Endothelial cell of umbilical vein (primary cell): ENCODE measurements at regions not wholly inside any gene's neighbourhood (a gene's known extent, or its start where the extent isn't known, plus 50 kb on each side); places are given as distances from the start of the nearest gene placed in this dataset.

ENCODE experiments used
- BruUV-seq: library from RNA; stranded (reverse); fragments of 400-500 nt; replicated peaks from 2 replicates; lab custom pipeline; 2021; lab: Mats Ljungman, UMichigan
- CTCF ChIA-PET: fragments of 300-600, 350-600 bp; sonication (Branson Sonifier 250); formaldehyde crosslinking; loops from one replicate; lab custom pipeline; 2021; ENCODE audit warnings: antibody characterized with exemption, inconsistent platforms; lab: Charles Lee
- POLR2A ChIA-PET: fragments of 300-600, 350-600 bp; sonication (Branson Sonifier 250); formaldehyde crosslinking; loops from one replicate; lab custom pipeline; 2021; ENCODE audit warnings: antibody characterized with exemption, inconsistent platforms; lab: Charles Lee
- DNase-seq: peaks from one replicate; pipeline ENCODE4 v3.0.0-alpha.2; 2011; ENCODE audit warnings: low read depth, low spot score
- FAIRE-seq: peaks from 2 replicates; lab custom pipeline; 2011; peaks lifted over from hg19 to GRCh38; lab: Jason Lieb, UNC
- H2AFZ ChIP-seq: 2 replicates; pipeline ENCODE4 v1.6.0; 2012; ENCODE audit warnings: low read depth, low read length, control low read depth, inconsistent platforms
- H3K27ac ChIP-seq: 2 replicates; pipeline ENCODE4 v1.5.1; 2011; ENCODE audit warnings: low read depth, mild to moderate bottlenecking, control low read depth, low read length, moderate library complexity; ENCODE audit not compliant: insufficient read depth
- H3K27me3 ChIP-seq, 2 experiments: 2 replicates each; pipeline versions ENCODE4 v1.6.0 to v1.6.1; 2011; ENCODE audit warnings: low read length in 2 of 2, mixed read lengths in 1 of 2; ENCODE audit not compliant: control insufficient read depth in 2 of 2, insufficient read depth in 2 of 2
- H3K36me3 ChIP-seq, 2 experiments: 2 replicates in 1 of 2; 3 replicates in 1 of 2; pipeline ENCODE4 v1.5.1; 2011; ENCODE audit warnings: low read length in 2 of 2, mild to moderate bottlenecking in 1 of 2, moderate library complexity in 1 of 2; ENCODE audit not compliant: control insufficient read depth in 2 of 2, insufficient read depth in 2 of 2; ENCODE audit errors: extremely low read depth in 1 of 2
- H3K4me1 ChIP-seq: 3 replicates; pipeline ENCODE4 v1.5.1; 2011; ENCODE audit warnings: mild to moderate bottlenecking, low read length; ENCODE audit not compliant: control insufficient read depth, insufficient read depth; ENCODE audit errors: extremely low read depth
- H3K4me2 ChIP-seq: 2 replicates; pipeline ENCODE4 v1.6.1; 2011; ENCODE audit warnings: low read length, control low read depth, mixed read lengths; ENCODE audit not compliant: insufficient read depth
- H3K4me3 ChIP-seq, 3 experiments: fragments of 200-600 bp in 1 of 3; sonication (generic), shearing (Covaris generic) in 1 of 3; replicated peaks in 1 of 3; 2 replicates each; pipeline ENCODE4 v1.5.1; 2011 to 2016; ENCODE audit warnings: control low read depth in 3 of 3, low read length in 3 of 3, mild to moderate bottlenecking in 2 of 3, inconsistent platforms in 1 of 3, low read depth in 1 of 3, moderate library complexity in 1 of 3; ENCODE audit not compliant: insufficient read depth in 1 of 3
- H3K79me2 ChIP-seq: 2 replicates; pipeline ENCODE4 v1.6.0; 2012; ENCODE audit warnings: low read length, inconsistent platforms; ENCODE audit not compliant: control insufficient read depth, insufficient read depth
- H3K9ac ChIP-seq: replicated peaks from 2 replicates; pipeline ENCODE3; 2011; ENCODE audit warnings: low read length, control low read depth; ENCODE audit not compliant: insufficient read depth; ENCODE audit errors: extremely low read depth
- H3K9me1 ChIP-seq: replicated peaks from 3 replicates; pipeline ENCODE4 v1.6.0; 2011; ENCODE audit warnings: mild to moderate bottlenecking, low read length; ENCODE audit not compliant: control insufficient read depth, insufficient read depth; ENCODE audit errors: extremely low read depth
- H3K9me3 ChIP-seq: replicated peaks from 2 replicates; pipeline ENCODE4 v1.5.1; 2012; ENCODE audit warnings: low read length, inconsistent platforms; ENCODE audit not compliant: control insufficient read depth, insufficient read depth
- H4K20me1 ChIP-seq: replicated peaks from 2 replicates; pipeline ENCODE3; 2011; ENCODE audit warnings: mild to moderate bottlenecking, low read length; ENCODE audit not compliant: control insufficient read depth, insufficient read depth; ENCODE audit errors: extremely low read depth
- CTCF ChIP-seq, 2 donors: IDR thresholded peaks; 1 replicate in 1 of 2; 2 replicates in 1 of 2; pipeline ENCODE4 v1.5.1; 2011; ENCODE audit warnings: low read length in 2 of 2, mild to moderate bottlenecking in 2 of 2, moderate library complexity in 2 of 2, control low read depth in 1 of 2, inconsistent platforms in 1 of 2, low read depth in 1 of 2; ENCODE audit not compliant: insufficient read depth in 1 of 2; ENCODE audit errors: extremely low read depth in 1 of 2
- EZH2 ChIP-seq: IDR thresholded peaks from 2 replicates; pipeline ENCODE4 v1.6.1; 2012; ENCODE audit warnings: borderline replicate concordance, low read depth, mild to moderate bottlenecking, moderate library complexity, low read length, inconsistent platforms; ENCODE audit not compliant: severe bottlenecking
- FOS ChIP-seq: IDR thresholded peaks from 2 replicates; pipeline ENCODE4 v1.6.1; 2011; ENCODE audit warnings: mild to moderate bottlenecking, low read length, moderate library complexity, borderline replicate concordance; ENCODE audit not compliant: insufficient read depth
- GATA2 ChIP-seq: IDR thresholded peaks from 2 replicates; pipeline ENCODE4 v1.7.0; 2011; ENCODE audit warnings: low read depth, mild to moderate bottlenecking, moderate library complexity, mixed read lengths, low read length; ENCODE audit not compliant: insufficient read length, insufficient read depth
- JUN ChIP-seq: IDR thresholded peaks from 2 replicates; pipeline ENCODE4 v1.6.1; 2011; ENCODE audit warnings: borderline replicate concordance, low read depth; ENCODE audit not compliant: insufficient read length, insufficient read depth
- MYC ChIP-seq: IDR thresholded peaks from one replicate; pipeline ENCODE4 v1.6.1; 2011; ENCODE audit warnings: mild to moderate bottlenecking, low read depth, low read length
- POLR2A ChIP-seq: IDR thresholded peaks from 2 replicates; pipeline ENCODE4 v1.6.1; 2012; ENCODE audit warnings: low read depth, mild to moderate bottlenecking, control low read depth, low read length
- POLR2AphosphoS5 ChIP-seq: IDR thresholded peaks from 2 replicates; pipeline ENCODE4 v1.6.1; 2012; ENCODE audit warnings: low read depth, mild to moderate bottlenecking, control low read depth, low read length, moderate library complexity; ENCODE audit not compliant: insufficient read depth
- dilution Hi-C: fragments of 300-500 bp; cut with MboI; formaldehyde crosslinking; loops from one replicate; pipeline ENCODE4 v1.15.0; 2019; ENCODE audit warnings: low sequenced_read_pairs; ENCODE audit not compliant: extremely low pct_ligation_motif_present
- intact Hi-C: fragments of 100-400 bp; cut with micrococcal nuclease; formaldehyde crosslinking; loops from one replicate; pipeline ENCODE4 v1.10.0; 2022
- TF ChIP-seq, protein P1 (sequence below): IDR thresholded peaks from 2 replicates; pipeline ENCODE4 v1.6.1; 2011; ENCODE audit not compliant: insufficient read depth, insufficient read length

GRCh38 chr18:24585996-24586566 is 125.6 kb downstream of the HRH4 start:
- peaks cover 11 to 21% of the 10 kb centered on the region in 2 experiments for H3K27me3 ChIP-seq
- CTCF ChIA-PET, result interaction anchor here (1.3 kb wide), 1 partner anchor 11 kb away, joined by 4 read pairs; no protein-coding TSS in a partner anchor
- H3K79me2 ChIP-seq, result no peaks in the 10 kb centered on the region
- dilution Hi-C loops, result no loop called here
- no peaks in the 10 kb centered on the region for H3K4me1 ChIP-seq
- H2AFZ ChIP-seq, result no peak overlapping the region
- TF ChIP-seq POLR2AphosphoS5, result no peak
- TF ChIP-seq, protein P1, sequence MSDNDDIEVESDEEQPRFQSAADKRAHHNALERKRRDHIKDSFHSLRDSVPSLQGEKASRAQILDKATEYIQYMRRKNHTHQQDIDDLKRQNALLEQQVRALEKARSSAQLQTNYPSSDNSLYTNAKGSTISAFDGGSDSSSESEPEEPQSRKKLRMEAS, result no peak
- no peak for TF ChIP-seq FOS
- no peak for TF ChIP-seq GATA2
- no peak for TF ChIP-seq EZH2
- TF ChIP-seq CTCF (IDR thresholded peaks at IDR 0.05; ENCODE audit: extremely low read depth in 1 of 2, insufficient read depth in 1 of 2, low read depth in 1 of 2, low read length in 2 of 2), result no peak
- no peak for TF ChIP-seq JUN
- TF ChIP-seq POLR2A, result no peak
- no peak for TF ChIP-seq MYC
- no peak overlapping the region for H3K9ac ChIP-seq
- intact Hi-C loops, result no loop called here
- no peak overlapping the region for H3K4me3 ChIP-seq
- FAIRE-seq, result no peak
- DNase-seq, result no peak
- H3K4me2 ChIP-seq, result no peak overlapping the region
- no TSS peak for BruUV-seq
- no peaks in the 10 kb centered on the region for H3K9me3 ChIP-seq
- H4K20me1 ChIP-seq, result no peaks in the 10 kb centered on the region
- H3K9me1 ChIP-seq, result no peaks in the 10 kb centered on the region
- POLR2A ChIA-PET, result no interaction called here
- H3K27ac ChIP-seq, result no peak overlapping the region
- no peaks in the 10 kb centered on the region for H3K36me3 ChIP-seq
